IPS-NIHi7 (cell line): ENCODE measurements at regions not wholly inside any gene's neighbourhood (a gene's known extent, or its start where the extent isn't known, plus 50 kb on each side); places are given as distances from the start of the nearest gene placed in this dataset.

Source experiments
- DNase-seq: peaks from one replicate; pipeline ENCODE4 v3.0.0; 2012; ENCODE audit warnings: mixed read lengths; ENCODE audit errors: extremely low spot score

DNA sequence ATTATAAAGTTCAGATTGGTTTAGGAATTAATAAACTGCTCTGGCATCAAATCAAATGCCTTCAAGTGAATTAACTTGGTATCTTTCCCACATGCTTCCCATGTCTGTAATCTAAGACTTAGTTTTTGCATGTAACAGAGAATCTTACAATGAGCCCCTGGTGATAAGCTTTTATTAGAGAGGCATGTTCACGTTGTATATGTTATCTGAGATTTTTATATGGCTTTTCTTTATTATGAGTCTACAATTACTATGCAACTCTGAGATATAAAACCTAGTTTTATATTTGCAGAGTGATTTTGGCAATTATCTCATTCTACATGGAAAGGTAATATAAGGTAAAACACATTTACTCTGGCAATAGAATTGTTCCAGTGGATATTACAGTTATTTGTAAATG, 1578.4 kb upstream of the IGFBP7 start:
- DNase-seq = no peak

DNA sequence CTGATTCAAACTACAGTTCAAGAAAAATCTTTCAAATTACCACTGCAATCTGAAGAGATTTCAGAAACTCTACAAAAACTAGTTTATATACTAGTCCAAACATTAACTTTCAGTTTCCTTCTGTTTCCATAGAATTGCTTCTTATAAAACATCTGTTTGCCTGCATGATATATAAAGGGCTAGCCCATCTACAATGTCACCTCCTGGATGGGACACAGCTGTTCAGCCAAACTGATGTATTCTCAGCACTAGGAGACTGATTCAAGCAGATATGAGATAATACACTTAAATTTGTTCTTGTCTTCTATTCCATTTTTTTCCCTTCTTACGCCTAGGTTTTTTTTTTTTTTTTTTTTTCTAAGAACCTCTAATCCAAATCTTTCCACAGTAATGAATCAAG, 1569.7 kb upstream of the IGFBP7 start:
- DNase-seq = no peak

DNA sequence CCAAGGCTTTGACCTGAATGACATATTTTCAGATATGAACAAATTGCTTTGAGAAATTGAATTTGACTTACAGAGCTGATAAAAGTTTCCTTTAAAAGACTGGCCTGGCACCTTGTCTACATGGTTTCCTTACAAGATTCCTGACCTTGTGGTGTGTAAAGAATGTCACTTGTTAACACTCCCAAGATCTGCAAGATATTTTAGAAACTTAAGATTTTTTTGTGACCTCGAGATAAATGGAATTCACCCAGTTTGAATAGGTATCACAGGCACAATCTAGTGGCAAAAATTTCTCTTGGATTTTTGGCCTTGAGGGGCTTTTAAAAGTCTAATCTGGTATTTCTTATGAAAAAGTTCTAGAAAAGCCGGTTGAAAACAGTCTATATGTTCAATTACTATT, 1568.9 kb upstream of the IGFBP7 start:
- DNase-seq = no peak

DNA sequence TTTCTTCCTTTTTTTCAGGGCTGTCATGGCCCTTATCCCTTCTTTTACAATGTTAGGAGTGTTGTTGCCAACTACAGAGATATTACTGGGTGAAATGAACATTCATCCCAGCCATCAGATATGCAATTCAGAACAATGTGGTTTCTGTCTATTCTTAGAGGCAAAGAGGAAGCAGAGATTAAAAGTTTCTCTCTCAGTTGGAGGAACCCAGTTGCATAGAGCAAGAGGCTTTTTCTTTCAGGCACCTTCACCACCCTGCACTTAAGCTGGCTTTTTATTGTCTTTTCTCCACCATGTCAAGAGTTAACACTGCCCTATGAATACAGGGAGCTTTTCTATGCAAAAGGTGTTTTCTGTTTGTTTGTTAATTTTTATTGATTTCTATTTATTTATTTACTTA, 1559.6 kb upstream of the IGFBP7 start:
- no peak for DNase-seq

DNA sequence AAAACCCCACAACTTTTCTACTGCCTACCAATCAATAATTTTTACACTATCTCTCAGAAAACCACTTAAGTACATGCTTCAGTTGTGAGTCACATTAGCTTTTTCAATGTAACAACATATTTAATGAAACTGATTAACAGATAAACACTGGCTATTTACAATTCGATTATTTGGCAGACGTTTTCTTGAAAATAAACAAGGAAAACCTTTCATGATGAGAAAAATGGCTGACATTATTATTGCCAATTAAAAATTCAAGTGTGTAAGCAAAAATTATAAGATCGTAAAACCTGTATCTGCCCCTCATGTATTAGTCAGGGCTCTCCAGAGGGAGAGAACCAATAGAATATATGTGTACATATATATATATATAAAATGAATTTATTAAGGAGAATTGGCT, 1555.5 kb upstream of the IGFBP7 start:
- DNase-seq = no peak

DNA sequence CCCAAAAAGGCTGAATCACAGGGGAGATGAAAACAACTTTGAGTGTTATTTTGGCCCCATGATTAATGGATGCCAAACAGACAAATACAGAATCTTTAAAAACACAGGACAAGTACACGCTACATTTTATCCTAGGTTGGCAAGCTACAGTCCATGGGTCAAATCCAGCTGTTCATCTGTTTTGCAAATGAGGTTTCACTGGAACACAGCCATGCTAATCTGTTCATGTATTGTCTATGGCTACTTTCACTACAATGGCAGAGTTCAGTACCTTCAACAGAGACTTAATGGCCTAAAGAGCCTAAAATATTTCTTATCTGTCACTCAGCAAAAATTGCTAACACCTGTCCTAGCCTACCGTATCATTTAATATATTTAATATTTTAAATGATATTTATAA, 1548.5 kb upstream of the IGFBP7 start:
- DNase-seq = no peak

DNA sequence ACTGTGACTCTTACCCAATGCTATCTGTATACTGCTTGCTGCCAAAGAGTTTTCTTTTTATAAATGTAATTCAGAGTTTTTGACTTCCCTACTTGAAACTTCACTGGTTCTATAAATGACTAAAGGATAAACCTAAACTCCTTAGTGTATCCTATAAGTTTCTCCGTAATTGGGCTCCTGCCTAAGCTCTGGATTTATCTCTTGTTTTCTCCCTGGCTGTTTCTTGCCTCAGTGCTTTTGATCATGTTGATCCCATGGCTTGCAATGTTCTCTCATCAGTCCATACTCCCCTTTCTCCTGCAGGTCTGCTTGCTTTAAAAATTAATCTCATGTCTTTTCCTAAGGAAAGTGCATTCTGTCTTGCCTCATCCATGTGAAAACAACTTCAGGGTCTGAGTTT, 1543.1 kb upstream of the IGFBP7 start:
- DNase-seq = no peak

DNA sequence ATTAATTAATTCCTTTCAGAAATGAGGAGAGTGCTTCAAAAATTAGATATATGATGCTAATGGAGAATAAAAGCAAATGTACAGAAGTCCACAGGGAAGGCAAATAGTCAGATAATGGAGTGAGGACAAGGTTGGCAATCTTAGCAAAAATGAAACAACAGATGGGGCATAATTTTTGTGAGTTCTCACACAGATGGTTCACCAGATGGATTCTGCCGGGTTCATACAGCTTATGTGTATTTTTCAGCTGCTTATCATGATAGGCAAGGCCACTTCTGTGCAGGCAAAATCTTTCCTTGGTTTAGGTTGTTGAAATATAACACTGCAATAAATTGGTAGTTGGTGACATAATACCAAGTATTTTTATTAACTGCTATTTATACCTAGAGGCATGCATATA, 1539.0 kb upstream of the IGFBP7 start:
- no peak for DNase-seq

DNA sequence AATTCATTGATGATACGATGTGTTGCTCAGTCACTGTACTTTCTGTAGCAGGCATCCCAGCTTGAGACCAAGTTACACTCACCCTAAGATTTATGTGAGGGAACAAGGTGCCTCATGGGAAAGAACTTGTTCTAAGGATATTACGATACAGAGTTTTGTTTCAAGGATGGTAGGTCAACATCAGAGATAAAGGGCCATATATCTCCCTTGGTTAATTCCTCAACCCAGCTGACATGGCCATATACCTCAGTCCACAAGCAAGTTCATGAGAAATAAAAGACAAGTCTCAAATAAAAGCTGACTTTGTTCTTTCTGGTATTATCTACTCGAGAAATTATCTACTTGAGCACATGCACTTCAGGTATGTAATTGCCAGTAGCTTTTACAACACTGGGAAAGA, 1535.9 kb upstream of the IGFBP7 start:
- DNase-seq = no peak

DNA sequence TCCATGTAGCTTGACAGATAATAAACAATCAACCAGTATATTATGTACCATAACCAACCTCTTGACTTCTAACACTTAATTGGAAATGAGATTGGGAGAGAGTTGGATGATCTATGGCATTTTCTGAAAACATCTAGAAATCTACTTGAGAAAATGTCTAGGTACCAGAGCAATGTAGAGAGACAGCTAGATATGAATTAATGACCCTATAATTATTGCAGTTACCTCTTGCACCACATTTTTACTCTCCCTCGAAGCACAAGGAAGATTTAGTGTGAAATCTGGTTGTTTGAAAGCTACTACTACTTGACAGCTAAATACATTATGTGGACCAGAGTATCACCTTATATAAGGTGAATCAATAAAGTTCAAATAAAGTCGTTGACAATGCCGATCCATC, 1534.4 kb upstream of the IGFBP7 start:
- DNase-seq = no peak

DNA sequence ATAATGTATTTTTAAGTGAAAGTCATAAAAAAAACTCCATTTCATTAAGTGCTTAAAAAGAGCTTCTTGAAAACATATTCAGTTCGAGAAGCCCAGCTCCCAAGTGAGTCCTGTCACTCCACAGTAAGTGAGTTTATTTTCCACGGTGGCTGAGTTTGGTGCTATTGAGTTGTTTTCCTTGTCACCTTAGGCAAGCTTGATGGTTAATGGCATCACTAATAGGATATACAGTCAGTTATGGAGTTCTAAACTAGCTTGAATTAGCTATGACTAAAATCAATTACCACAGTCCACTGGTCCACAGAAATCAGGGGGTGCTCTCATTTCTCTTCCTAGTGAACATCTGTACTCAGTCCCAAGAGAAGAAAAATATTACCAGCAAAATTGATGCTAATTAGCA, 1526.2 kb upstream of the IGFBP7 start:
- no peak for DNase-seq

DNA sequence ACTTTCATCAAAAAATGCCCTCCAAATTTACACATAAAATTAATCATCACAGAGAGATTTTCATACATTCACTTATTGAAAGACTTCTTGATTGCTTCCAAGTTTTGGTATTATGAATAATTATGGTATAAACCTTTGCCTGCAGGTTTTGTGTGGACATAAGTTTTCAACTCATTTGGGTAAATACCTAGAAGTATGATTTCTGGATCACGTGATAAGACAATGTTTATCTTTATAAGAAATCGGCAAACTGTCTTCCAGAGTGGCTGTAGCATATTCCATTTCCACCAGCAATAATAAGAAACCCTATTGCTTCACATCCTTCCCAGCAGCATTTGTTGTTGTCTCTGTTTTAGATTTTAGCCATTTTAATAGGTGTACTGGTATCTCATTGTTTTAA, 1507.0 kb upstream of the IGFBP7 start:
- DNase-seq = no peak

DNA sequence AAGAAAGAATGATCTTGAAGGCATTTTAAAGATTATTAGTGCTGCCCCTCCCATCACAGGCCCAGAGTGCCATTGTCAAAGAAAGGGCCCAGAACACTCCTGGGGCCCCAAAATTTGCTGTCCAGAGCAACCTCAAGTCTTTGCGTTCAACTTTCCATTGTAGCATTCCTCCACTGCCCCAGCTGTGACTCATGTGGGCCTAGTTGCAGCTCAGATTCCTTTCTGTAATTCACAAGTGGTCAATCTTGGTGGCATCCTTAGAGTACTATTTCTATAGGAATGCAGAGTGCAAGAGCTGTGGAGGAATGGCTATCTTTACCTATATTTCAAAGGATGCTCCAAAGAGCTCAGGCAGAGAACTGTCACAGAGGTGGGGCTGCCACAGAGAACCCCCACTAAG, 1500.8 kb upstream of the IGFBP7 start:
- DNase-seq = no peak

DNA sequence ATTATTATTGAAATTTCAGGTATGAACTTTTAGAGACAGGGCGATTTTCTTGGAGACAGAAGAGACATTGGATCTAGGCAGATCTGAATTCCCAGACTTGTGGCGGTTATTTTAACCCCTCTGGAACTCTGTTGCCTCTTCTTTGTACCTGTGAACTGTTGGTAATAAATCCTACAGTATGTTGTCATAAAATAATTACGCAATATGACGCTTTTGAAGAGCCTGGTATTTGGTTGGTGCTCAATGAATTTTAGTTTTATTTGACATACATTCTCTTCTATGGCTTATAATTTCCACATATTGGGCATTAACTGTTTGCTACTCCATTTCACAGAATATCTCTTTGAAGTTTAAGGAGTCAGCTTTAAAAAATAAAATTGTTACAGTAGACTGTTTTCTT, 1496.1 kb upstream of the IGFBP7 start:
- DNase-seq = no peak

DNA sequence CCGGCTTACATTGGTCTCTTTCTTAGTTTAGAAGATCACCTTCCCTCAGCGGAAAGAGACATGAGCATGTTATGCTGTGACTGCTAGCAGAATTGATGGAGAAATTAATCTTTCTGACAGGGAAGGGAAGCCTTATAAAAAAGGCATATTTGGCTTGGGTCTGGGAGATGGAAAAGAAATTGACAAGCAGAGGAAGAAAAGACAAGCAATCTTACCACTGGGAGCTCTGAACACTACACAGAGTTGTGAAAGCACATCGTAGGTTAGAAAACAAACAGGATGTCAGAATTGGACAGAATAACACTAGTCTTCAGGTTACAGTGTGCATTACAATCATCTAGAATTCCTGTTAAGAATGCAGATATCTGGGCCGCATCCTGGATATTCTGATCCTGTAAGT, 1493.8 kb upstream of the IGFBP7 start:
- no peak for DNase-seq

DNA sequence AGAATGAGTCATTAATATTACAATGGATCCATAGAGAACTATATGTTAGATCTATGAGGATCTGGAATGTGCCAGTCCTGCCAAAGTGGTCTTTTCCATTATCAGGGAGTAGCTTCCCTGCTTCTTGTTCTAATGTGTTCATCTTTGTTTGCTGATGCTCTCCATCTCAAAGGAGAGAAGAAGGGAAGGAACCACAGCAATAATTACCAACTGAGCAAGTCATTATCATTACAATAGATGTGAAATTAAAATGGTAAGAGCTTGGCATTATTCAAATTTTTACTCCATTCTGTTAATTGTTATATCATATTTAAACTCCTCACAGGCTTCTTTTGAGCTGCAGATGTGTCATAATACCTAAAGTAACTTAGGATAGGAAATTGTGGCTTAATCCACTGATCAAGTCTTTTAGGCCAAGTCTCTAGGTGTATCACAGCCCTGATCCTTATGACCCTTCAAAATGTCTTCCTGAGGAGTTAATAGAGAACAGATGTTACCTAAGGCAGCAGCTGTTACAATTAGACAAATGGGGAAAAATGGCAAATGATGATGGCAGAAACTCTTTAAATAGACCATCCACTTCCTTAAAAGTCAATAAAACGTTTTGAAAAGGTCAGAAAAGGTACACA, 1492.7 kb upstream of the IGFBP7 start:
- DNase-seq = no peak

DNA sequence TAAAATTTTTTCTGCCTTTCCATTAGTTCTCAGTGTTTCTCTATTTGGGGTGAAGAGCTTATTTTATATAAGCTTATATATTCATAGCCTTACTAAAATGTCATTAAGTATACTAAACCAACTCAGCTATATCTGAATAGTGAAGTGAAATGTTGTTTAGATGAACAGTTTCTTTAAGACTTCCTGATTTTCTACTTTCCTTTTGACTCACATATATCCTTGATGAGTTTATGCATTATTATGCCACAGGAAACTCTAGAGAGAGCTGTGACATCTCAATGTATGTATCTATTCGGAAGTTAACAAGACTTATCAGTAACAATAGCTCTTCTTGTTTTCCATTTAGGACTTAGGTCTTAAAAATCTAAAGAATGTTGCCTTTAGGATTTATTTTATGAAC, 1491.8 kb upstream of the IGFBP7 start:
- DNase-seq = no peak

DNA sequence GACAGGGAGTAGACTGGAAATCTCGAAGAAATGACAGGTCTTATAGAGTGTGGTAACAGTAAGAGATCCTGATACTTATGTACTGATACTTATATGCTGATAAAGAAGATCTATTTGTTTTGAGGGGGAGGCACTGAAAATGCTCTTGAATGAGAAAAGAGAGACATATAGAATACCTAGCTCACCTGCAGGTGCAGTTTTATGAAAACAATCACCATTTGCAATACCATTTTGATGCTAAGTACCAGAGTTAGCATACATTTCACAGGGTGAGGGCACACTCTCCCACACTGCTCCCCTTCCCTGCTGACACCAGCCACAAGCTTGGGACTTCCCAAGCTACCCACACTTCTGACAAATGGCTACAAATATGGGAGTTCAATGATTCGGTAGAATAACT, 1490.1 kb upstream of the IGFBP7 start:
- no peak for DNase-seq

DNA sequence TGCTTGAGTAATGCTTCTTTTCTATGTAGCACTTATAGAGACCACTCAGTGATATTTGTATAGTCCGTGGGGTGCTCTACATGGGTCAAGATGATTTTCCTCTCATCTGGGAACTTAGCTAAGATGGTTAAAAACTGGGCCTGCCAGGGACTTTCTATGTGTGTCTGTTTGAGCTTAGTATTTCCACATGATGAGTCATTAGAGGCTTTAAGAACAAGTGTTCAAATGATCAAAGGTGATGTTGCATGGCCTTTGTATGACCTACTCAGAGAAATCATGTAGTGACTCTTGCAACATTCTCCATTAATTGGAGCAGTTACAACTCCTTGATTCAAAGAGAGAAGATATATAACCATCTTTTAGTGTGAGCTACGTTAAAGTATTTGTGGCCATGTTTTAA, 1480.5 kb upstream of the IGFBP7 start:
- no peak for DNase-seq

DNA sequence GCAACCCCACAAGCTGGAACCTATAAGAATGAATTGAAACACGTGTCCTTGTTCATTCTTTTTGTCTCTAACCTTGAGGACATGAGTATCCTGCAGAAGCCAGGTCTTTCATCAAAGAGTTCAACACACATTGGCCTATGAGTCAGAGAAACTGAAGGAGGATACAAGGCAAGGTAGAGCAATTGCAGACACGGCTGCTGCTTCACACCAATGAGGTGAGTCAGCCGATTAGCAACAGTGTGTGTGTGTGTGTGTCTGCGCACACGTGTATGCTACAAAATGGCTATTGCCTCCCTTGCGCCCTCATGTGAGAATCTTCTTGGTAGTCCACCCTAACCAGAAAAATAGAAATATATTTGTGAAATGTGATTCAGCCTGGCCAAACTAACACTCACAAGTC, 1477.7 kb upstream of the IGFBP7 start:
- DNase-seq = no peak

DNA sequence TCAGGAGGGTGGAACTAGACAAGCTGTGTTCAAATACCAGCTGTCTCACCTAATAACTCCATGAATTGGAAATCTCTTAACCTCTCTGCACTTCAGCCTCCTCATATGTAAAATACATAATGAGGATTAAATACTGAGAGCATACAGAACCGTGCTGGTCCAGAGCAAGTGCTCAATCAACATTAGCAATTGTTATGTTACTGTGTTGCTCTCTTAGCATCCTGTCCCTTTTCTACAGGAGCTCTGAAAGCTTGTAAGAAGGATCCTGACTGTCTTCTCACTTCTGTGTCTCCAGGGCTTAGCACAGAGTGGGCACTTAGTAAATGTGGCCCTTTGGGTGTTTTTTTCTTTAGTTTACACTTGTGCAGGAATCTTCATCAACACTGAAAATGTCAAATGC, 1456.1 kb upstream of the IGFBP7 start:
- no peak for DNase-seq

DNA sequence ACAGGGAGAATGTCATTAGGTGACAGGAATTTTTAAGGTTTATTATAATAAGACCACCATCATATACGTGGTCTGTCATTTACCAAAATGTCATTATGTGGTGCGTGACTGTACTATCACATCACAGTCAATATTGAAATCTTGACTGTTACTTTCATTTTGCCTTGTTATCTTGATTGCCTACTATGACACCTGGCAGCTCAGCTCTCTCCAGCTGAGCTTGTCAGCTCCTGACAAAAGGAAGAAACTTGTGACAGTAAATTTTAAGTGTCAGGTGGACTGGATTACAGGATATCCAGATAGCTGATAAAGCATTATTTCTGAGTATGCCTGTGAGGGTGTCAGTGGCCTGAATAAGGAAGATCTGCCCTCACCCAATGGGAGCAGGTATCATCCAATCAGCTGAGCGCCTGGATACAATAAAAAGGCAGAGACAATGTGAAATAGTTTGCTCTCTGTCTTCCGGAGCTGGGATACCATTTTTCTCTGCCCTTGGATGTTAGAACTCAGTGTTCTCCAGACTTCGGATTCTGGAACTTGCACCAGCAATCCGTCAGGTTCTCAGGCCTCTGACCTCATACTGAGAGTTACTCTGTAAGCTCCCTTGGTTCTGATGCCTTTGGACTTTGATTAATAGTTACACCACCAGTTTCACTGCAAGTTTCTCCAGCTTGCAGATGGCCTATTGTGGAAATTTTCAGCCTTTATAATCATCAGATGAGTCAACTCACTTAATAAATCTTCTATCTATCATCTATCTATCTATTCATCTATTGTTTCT, 1454.7 kb upstream of the IGFBP7 start:
- DNase-seq = no peak

DNA sequence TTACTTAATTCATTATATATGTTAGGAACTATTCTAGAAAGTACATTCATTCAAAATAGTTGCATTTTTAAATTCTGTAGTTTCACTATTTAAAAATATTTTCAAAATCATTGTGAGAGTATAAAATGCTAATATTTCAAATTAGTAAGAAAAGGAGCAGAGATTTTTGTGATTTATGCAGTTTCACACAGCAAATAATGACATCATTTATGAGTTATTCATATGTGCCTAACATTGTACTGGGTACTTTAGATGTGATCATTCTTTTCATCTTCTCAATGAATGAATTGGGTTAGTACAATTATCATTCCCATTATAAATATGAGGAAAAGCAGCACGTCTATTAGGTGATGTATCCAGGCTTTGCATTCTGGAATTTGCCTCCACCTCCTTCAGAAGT, 1451.0 kb upstream of the IGFBP7 start:
- DNase-seq = no peak

DNA sequence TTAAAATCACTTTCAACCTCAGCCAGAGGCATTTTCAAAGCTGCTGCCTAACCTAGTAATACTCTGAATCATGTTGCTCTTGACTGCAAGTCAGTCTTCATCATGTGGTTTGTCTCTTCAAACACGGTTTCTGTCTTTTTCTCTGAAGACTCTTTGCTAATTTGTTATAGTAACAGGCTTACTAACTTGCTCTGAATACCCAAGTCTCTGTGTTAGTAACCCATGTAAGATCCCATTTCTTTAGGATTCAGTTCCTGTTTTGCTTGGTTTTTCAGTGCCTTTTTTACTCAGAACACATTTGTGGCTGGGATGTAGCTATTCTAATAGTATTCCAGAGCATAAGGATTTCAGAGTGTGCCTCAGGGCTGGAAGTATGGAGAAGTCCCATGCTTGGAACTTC, 1450.6 kb upstream of the IGFBP7 start:
- no peak for DNase-seq
